ENCODE measurements at regions not wholly inside any gene's neighbourhood (a gene's known extent, or its start where the extent isn't known, plus 50 kb on each side); places are given as distances from the start of the nearest gene placed in this dataset.
"Not testable (repeated sequence)": the region's sequence is repeated elsewhere in the genome, so short reads cannot be mapped to it uniquely, and the experiment has no call there.

GRCh38 chr5:158049459-158049858 lies 190.5 kb upstream of the CLINT1 start:
- no peak for DNase-seq

- no peak for DNase-seq
These were observed 186.8 kb upstream of the CLINT1 start for GRCh38 chr5:158045696-158046095.

- no peak for DNase-seq
These were observed 181.0 kb upstream of the CLINT1 start for GRCh38 chr5:158039911-158040347.

GRCh38 chr5:158039441-158039840 lies 180.5 kb upstream of the CLINT1 start:
- no peak for DNase-seq

GRCh38 chr5:158036983-158037595 lies 178.1 kb upstream of the CLINT1 start:
- not testable (repeated sequence) for DNase-seq

- DNase-seq, result not testable (repeated sequence)
These were observed 175.6 kb upstream of the CLINT1 start for GRCh38 chr5:158034586-158034985.

GRCh38 chr5:158033724-158034123 lies 174.8 kb upstream of the CLINT1 start:
- no peak for DNase-seq

GRCh38 chr5:158033076-158033475 lies 174.1 kb upstream of the CLINT1 start:
- no peak for DNase-seq

GRCh38 chr5:158032246-158032645 lies 173.3 kb upstream of the CLINT1 start:
- DNase-seq, result no peak

GRCh38 chr5:158027806-158028775 lies 169.1 kb upstream of the CLINT1 start:
- no peak for DNase-seq

GRCh38 chr5:158026304-158027031 lies 167.5 kb upstream of the CLINT1 start:
- DNase-seq, result no peak

- no peak for DNase-seq
These were observed 164.3 kb upstream of the CLINT1 start for GRCh38 chr5:158023266-158023665.

- DNase-seq, result no peak
These were observed 163.9 kb upstream of the CLINT1 start for GRCh38 chr5:158022837-158023236.

- no peak for DNase-seq
These were observed 163.4 kb upstream of the CLINT1 start for GRCh38 chr5:158022393-158022792.

- no peak for DNase-seq
These were observed 161.8 kb upstream of the CLINT1 start for GRCh38 chr5:158020555-158021418.

- no peak for DNase-seq
These were observed 158.5 kb upstream of the CLINT1 start for GRCh38 chr5:158017469-158017868.

GRCh38 chr5:158014372-158014771 lies 155.4 kb upstream of the CLINT1 start:
- no peak for DNase-seq

- DNase-seq, result no peak
These were observed 155.0 kb upstream of the CLINT1 start for GRCh38 chr5:158013939-158014338.

- no peak for DNase-seq
These were observed 154.4 kb upstream of the CLINT1 start for GRCh38 chr5:158013303-158013702.

GRCh38 chr5:158011422-158011821 lies 152.5 kb upstream of the CLINT1 start:
- no peak for DNase-seq

GRCh38 chr5:158010831-158011230 lies 151.9 kb upstream of the CLINT1 start:
- no peak for DNase-seq

GRCh38 chr5:158007336-158007735 lies 148.4 kb upstream of the CLINT1 start:
- DNase-seq, result no peak

Data from stimulated activated CD4-positive, alpha-beta T cell treated with anti-CD3 and anti-CD28 coated beads, Interleukin-4, amount 100 ng/mL, for 24 hours (primary cell).